ENCODE measurements at regions not wholly inside any gene's neighbourhood (a gene's known extent, or its start where the extent isn't known, plus 50 kb on each side); places are given as distances from the start of the nearest gene placed in this dataset.

DNA sequence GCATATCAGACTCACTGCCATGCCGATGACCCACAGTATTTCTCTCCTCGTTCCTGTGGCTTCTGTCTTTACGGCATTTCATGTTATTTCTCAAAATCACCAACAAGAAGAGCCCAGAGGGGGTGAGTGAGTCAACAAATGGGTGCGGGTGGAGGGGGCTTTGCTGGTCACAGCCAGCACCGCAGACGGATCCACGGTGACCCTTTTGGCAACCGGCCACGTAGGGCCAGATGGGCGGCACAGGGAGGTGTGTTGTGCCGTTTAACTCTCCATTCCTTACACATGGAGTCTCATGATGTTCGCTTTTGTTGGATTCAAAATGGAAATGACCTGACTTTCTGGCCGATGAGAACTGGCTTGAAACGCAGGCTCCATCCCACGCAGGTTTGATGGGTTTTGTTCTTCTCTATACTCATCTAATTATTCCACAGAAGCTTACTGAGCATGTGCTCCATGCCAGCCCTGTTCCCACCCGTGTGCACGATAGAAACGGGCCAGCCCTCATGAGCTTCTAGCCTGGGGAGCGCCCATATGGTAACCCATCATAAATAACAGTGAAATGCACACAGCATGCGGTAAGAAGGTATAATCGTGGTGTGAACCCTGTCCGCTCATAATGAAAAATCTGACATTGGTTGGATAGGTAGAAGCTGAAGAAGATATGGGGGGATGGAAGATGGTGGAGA lies 319.9 kb downstream of the BRD1 start:
- H3K27me3 Mint-ChIP-seq (ENCODE audit: low read depth) = peaks cover 2% of the 10 kb centered on the region
- no peak overlapping the region for H3K27ac Mint-ChIP-seq (ENCODE audit: unreplicated experiment)
- no peaks in the 10 kb centered on the region for H3K36me3 Mint-ChIP-seq (ENCODE audit: low read depth)
- no peak for DNase-seq (ENCODE audit: low read depth, low spot score)
- TF ChIP-seq, protein P1, sequence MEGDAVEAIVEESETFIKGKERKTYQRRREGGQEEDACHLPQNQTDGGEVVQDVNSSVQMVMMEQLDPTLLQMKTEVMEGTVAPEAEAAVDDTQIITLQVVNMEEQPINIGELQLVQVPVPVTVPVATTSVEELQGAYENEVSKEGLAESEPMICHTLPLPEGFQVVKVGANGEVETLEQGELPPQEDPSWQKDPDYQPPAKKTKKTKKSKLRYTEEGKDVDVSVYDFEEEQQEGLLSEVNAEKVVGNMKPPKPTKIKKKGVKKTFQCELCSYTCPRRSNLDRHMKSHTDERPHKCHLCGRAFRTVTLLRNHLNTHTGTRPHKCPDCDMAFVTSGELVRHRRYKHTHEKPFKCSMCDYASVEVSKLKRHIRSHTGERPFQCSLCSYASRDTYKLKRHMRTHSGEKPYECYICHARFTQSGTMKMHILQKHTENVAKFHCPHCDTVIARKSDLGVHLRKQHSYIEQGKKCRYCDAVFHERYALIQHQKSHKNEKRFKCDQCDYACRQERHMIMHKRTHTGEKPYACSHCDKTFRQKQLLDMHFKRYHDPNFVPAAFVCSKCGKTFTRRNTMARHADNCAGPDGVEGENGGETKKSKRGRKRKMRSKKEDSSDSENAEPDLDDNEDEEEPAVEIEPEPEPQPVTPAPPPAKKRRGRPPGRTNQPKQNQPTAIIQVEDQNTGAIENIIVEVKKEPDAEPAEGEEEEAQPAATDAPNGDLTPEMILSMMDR (conservative IDR thresholded peaks at IDR 0.05) = no peak
- H3K4me1 Mint-ChIP-seq = peaks cover 7% of the 10 kb centered on the region
- peaks cover 2% of the 10 kb centered on the region for H3K9me3 Mint-ChIP-seq
- H3K4me3 Mint-ChIP-seq = no peak overlapping the region

- no peaks in the 10 kb centered on the region for H3K4me1 Mint-ChIP-seq
- peaks cover 2% of the 10 kb centered on the region for H3K9me3 Mint-ChIP-seq
- no peak overlapping the region for H3K4me3 Mint-ChIP-seq
- H3K36me3 Mint-ChIP-seq (ENCODE audit: low read depth) = no peaks in the 10 kb centered on the region
- H3K27ac Mint-ChIP-seq (ENCODE audit: unreplicated experiment) = no peak overlapping the region
- TF ChIP-seq, protein P1 (conservative IDR thresholded peaks at IDR 0.05) = no peak
- DNase-seq (ENCODE audit: low read depth, low spot score) = no peak
- no peaks in the 10 kb centered on the region for H3K27me3 Mint-ChIP-seq (ENCODE audit: low read depth)
Observed at GRCh38 chr22:49506010-49506400, 321.7 kb downstream of the BRD1 start.

GRCh38 chr22:49505337-49506009 lies 322.2 kb downstream of the BRD1 start:
- no peak for DNase-seq (ENCODE audit: low read depth, low spot score)
- Mint-ChIP-seq H3K4me3 (no peak overlapping the region), H3K9me3 (peaks cover 2% of the 10 kb centered on the region), H3K27me3 (ENCODE audit: low read depth) (no peaks in the 10 kb centered on the region), H3K27ac (ENCODE audit: unreplicated experiment) (no peak overlapping the region), H3K36me3 (ENCODE audit: low read depth) (no peaks in the 10 kb centered on the region), H3K4me1 (no peaks in the 10 kb centered on the region)
- TF ChIP-seq, protein P1 (conservative IDR thresholded peaks at IDR 0.05) = no peak

GRCh38 chr22:49503896-49504521 lies 323.7 kb downstream of the BRD1 start:
- Mint-ChIP-seq H3K4me3 (no peak overlapping the region), H3K4me1 (no peaks in the 10 kb centered on the region), H3K27me3 (ENCODE audit: low read depth) (no peaks in the 10 kb centered on the region), H3K36me3 (ENCODE audit: low read depth) (no peaks in the 10 kb centered on the region), H3K9me3 (peaks cover 2% of the 10 kb centered on the region), H3K27ac (ENCODE audit: unreplicated experiment) (no peak overlapping the region)
- TF ChIP-seq, protein P1 (conservative IDR thresholded peaks at IDR 0.05) = no peak
- DNase-seq (ENCODE audit: low read depth, low spot score) = no peak

DNA sequence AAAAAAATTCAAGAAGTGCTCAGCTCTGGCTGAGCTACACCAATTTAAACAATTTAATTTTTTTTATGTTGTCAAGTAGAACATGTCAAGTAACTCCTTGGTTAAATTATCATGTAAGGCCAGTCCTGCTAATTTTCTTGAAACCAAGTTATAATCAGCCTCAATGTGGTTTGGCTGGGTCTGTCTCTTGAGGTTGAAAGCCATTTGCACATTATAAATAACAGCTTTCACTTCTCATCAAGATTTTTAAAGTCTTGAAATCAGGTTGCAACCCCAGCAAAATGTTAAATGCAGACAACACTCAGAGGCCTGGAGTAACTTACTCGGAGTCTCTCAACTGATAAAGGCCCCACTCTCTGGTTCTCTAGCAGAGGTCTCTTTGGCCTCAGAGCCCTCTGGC lies 324.4 kb downstream of the BRD1 start:
- DNase-seq (ENCODE audit: low read depth, low spot score) = no peak
- Mint-ChIP-seq H3K4me3 (no peak overlapping the region), H3K36me3 (ENCODE audit: low read depth) (no peaks in the 10 kb centered on the region), H3K27ac (ENCODE audit: unreplicated experiment) (no peak overlapping the region), H3K27me3 (ENCODE audit: low read depth) (no peaks in the 10 kb centered on the region), H3K4me1 (no peaks in the 10 kb centered on the region), H3K9me3 (peaks cover 2% of the 10 kb centered on the region)
- TF ChIP-seq, protein P1 (conservative IDR thresholded peaks at IDR 0.05) = no peak

All from neural crest cell (in vitro differentiated cells).